NCI-H2029 treated with DMSO at 0.1 percent for 48 hours (cell line): ENCODE measurements at regions not wholly inside any gene's neighbourhood (a gene's known extent, or its start where the extent isn't known, plus 50 kb on each side); places are given as distances from the start of the nearest gene placed in this dataset.
A peak's percentile ranks its signal among the peaks of the same experiment; 100 is the strongest.
"Not testable (repeated sequence)": the region's sequence is repeated elsewhere in the genome, so short reads cannot be mapped to it uniquely, and the experiment has no call there.

Experiments
- DNase-seq: peaks from one replicate; lab custom pipeline; 2025; lab: John Stamatoyannopoulos, UW

DNA sequence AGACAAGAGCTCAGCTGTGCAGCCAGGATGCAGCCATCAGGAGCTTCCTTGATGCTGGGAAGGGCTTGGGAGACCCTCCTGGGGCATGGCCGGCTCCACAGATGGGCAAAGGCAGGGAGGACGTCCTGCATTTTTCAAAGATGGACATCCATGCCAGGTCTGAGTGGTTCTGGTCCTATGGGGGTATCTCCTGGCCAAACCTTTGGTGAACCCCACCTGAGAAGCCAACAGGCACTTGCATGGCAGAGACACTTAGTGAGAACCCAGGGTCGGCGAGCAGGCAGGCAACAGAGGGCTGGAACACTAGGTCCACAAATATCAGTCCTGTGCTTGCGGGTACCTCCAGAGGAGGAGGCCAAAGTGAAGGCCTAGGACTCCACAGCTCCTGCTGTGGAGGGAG is 70.0 kb downstream of the KCTD15 start:
- no peak for DNase-seq

DNA sequence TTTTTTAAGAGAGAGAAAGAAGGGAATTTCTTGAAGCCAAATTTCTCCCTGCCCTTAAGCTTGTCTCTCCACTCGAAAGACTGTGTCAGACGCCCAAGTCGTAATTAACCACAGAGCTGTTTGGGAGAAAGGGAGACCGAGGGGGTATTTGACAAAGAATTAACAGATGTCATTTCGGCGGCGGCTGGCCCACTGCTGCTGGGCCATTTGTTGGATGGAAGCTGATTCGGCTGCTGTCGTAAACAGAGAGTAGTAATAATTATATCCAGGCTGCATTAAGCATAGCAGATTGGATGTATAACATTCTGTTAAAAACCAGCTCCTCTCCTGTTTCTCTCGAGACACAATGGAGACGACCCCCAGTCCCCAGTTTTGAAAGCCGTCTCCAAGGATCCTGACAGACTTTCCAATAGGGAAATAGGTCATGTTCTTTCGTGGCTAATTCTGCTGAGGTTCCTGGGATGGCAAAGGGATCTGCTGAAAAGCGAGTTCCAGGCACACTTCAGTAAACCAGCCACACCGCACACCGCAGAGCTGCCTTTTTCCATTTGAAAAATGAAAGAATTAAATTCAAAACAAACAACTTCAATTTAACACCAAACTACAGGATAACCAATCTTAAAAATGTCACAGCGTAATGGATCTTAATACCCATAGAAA is 71.5 kb downstream of the KCTD15 start:
- DNase-seq: no peak

DNA sequence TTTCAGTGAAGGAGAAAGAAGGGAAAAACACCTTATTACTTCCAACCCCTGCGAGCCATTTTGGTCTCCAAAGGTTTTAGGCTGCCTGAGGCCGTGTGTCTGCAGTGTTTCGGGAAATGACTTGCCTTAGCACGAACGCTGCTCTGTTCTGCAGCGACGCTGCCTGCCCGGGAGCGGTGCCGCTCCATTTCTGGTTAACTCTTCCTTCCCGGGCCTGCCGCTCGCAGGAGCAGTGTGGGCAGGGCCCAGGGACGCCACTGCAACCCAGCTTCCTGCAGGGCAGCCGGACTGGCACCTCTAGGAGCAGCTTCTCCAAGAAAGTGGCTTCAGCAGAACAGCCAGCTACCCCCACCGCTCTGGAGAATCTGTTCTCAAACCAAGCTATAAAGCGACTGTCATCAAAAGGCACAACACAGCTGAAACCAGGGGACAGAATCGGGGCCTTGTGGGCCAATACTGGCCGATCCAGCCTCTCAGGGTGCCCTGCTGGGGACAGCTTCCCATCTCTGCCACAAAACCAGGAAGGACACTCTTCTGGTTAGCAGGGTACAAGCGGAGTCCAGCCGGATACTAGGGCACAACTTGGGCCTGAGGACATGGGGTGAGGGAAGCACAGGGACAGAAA is 72.2 kb downstream of the KCTD15 start:
- DNase-seq: no peak

DNA sequence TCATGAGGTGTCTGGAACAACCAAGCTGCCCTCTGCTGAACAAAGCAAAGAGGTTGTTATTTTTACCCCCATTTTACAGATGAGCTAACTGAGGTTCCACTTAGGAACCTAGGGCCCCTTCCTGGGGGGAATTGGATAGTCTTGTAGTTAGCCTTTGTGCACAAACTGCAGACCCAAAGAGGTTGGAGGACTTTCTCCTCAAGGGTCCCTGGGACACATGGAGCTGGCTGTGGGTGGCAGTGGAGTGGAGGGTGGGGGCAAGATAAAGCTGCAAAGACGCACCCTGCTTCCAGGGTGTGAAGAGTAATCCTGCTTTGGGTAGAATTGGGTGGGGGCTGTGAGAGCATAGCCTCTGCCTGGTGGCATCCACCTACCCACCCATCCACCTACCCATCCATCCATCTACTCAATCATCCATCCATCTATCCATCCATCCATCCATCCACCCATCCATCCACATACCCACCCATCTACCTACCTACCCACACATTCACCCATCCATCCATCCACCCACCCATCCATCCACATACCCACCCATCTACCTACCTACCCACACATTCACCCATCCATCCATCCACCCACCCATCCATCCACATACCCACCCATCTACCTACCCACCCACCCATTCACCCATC is 73.7 kb downstream of the KCTD15 start:
- not testable (repeated sequence) for DNase-seq

DNA sequence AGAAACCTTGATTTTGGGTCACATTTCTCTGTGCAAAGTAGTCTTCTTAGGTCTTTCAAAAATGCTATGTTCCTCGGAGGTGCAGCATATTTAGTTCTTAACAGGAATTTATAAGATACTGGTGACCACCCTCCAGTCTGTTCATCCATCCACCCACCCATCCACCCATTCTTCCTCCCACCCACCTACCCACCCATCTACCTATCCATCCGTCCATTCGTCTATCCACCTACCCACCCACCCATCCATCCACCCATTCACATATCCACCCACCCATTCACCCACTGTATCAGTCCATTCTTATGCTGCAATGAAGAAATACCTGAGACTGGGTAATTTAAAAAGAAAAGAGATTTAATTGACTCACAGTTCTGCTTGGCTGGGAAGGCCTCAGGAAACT is 74.9 kb downstream of the KCTD15 start:
- DNase-seq: no peak

DNA sequence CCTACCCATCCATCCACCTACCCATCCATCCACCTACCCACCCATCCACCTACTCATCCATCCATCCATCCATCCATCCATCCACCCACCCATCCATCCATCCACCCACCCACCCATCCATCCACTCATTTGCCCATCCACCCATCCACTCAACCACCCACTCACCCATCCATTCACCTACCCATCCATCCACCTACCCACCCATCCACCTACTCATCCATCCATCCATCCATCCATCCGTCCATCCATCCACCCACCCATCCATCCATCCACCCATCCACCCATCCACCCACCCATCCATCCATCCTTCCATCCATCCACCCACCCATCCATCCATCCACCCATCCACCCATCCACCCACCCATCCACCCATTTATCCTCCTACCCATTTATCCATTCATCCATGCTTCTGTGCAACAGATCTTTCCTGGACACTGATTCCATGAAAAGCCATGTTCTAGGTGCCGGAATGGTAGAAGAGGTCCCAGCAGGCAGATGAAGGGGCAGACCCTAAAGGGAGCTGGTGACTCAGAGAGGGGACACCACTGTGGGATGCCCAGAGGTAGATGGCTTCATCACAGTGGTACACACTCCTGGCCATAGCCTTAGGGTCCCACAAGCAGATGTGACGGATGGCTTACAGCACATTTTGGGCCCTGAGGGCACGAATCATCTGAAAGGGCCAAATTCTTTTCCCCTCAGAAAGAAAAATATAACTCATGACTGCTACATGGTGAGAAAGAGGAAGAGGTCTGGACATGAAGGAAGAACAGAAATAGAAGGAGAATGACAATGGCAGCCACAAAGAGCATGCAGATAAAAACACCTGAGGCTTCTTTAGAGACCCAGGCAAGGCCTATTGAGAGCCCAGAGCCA is 76.0 kb downstream of the KCTD15 start:
- no peak for DNase-seq

DNA sequence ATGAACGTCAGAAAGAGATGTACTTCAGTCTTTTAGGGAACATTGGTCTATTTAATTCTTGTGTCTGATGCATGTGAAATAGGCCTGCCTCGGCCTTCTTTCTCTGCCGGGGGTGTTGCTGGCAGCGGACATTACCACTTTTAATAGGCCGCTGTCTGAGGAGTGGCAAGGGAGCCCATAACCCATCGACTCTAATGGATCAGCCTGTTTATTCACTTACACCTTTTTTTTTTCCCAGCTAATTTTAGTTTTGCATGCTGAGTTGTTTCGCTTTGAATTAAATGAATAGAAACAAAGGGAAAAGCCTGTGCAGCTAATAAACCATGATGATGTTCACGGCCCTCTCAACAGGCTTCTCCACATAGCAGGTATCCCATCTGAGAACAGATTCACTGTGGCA is 78.4 kb downstream of the KCTD15 start:
- no peak for DNase-seq

DNA sequence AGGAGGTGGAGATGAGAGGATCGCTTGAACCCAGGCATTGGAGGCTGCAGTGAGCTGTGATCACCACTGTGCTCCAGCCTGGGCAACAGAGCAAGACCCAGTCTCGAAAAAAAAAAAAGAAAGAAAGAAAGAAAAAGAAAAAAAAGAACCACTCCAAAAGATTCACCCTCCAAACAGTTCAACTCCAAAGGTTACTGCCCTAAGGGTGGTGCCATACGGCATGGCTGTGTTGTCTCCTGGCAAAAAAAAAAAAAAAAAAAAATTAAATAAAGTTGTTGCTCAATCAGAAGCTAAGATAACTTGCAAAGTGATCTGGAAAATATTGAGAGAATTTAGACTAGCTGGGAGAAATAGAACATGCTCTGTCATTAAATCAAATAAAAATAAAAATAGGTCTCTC is 79.5 kb downstream of the KCTD15 start:
- no peak for DNase-seq

DNA sequence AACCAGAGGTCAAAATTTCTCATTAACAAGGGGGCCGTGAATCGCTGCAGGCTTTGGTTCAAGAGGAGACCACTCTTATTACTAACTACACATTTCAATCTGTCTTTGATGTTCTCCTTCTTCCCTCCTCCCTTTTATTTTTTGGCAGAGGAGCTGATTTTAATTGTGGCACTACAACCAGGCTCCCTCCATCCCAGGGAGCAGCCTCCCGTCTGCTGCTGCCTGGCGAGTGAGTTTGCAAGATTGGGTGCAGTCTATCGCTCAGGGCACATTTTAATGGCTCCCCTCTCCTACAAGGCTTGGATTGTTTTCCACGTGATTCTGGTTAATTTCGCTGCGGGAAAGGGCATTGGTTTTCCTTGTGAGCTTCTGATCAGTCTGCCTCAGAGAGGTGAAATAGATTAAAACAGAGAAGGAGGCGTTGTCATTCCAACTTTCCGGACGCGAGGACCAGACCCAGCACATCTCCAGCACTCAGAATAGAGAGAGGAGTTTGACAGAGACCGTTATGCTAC is 81.4 kb downstream of the KCTD15 start:
- DNase-seq: no peak

DNA sequence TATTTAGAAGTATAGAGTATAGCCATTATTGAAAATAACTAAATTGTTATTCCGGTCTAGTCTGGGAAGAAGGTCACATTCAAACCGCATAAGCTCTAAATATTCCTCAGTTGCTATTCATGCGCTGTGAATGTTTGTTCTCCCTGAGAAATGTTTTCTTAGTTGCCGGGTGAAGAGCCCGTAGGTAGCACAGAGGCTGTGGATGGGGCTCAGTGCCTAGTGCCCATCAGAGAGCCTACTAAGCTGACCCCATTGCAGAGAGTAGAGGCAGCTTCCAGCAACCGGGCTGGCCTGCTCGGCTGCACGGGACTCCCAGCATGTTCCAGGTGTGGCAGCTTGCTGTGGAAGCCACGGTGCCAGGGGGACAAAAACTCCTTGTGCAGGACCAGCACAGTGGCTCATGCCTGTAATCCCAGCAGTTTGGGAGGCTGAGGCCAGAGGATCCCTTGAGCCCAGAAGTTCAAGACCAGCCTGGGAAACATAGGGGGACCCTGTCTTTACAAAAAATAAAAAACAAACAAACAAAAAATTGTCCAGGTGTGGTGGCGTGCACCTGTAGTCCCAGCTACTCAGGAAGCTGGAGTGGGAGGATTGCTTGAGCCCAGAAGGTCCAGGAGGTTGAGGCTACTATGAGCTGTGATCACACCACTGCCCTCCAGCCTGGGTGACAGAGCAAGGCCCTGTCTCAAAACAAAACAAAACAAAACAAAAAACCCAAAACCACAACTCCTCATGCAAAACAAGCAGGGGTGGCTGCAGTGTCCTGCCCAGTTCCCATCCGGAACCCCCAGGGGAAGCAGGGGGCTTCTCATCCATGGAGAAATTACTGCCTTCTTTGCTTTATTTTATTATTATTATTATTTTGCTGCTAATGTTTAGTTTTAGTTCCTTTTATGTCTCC is 82.5 kb downstream of the KCTD15 start:
- DNase-seq: no peak

DNA sequence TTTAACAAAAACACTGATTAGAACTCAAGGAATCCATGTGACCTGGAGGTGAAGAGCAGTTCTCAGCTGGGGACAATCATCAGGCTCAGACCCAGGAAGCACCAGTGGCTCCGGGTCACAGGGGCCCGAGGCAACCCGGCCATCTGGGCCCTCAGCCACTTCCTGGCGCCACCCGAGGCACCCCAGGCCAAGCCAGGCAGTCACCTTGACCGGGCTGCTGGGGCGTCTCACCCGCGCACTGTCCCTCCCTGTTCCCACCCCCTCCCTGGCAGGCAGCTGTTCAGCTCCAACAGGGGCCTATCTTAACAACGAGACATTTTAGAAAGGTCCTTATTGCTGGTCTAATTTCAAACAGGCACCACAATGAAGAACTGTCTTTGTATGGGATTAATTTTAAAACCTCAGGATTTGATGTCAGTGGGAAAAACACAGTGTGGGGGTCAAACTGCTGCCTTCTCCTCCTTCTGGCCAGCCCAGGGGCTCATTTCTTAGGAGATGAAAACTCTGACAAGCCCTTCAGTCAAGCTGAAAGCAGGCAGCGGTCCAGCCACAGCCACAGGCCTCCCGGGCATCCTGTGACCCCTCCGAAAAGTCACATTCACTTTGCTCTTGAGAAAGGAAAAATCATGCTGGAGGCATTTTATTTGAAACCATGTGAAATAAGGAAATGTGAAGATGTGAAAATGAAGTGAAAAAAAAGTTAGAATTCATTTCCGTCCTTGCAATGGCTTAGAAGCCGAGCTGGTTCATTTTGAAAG is 83.3 kb downstream of the KCTD15 start:
- DNase-seq: no peak

DNA sequence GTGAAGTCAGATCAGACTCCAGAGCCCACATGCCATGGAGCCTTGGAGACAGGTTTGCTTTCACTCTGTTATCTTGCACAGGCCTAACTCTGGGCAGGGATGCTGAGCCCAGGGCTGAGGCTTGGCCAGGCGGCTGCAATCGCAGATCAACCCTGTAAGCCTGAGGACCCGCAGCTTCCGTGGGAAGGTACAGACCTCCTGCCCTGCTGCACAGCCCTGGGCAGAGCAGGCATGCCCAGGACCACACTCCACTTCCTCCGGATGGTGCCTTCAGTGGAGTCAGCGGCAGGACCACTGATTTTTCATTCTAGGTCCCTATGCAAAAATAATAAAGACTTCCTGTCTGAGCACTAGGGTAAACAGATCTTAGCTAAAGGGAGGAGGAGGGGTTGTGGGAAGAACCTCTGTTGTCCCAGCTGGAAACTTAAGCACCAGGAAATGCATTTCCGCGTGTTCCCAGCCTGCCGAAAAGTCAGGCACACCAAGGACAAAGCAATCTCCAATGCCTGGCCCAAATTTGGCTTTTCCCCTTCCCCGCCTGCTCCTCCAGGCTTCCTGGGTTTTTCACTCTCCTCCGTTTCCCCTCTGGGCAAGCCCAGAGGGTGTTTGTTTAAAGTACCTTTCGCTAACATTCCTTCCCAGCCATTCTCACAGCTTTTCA is 87.3 kb downstream of the KCTD15 start:
- peak; percentile 0 for DNase-seq

DNA sequence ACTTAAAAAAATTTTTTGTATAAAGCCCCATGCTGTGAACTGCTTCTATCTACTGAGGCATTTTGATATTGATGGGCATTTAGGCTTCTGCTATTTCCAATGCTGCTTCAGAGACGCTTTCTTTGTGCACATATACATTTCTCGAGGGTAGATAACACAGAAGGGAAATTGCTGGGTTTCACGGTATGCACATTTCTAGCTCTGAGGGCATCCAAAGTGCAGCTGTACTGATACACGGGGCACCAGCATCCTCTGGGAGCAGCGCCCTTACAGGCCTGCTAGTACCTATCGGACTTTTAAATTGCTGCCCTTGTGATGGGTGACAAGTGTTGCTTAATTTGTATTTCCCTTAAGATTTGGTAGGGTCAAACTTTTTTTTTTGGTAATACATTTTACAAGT is 88.6 kb downstream of the KCTD15 start:
- DNase-seq: no peak

DNA sequence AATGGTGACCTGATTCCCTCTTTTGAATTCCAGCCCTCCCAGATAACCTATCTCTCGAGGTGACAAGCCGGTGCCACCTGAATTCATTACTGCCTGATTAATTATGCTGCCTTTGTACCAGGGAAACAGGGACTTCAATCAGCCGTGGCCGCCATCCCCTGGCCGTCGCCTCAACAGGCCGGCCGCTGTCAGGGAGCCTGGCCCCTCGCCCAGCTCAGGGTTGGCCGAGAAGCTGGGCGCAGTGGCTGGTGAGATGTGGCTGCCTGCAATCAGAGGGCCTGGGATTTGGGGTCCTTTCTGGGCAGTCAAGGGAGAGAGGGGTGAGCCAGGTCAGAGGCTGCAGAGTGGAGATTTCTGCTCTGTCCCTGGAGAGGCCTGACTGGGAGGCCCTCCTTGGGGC is 91.2 kb downstream of the KCTD15 start:
- DNase-seq: no peak

DNA sequence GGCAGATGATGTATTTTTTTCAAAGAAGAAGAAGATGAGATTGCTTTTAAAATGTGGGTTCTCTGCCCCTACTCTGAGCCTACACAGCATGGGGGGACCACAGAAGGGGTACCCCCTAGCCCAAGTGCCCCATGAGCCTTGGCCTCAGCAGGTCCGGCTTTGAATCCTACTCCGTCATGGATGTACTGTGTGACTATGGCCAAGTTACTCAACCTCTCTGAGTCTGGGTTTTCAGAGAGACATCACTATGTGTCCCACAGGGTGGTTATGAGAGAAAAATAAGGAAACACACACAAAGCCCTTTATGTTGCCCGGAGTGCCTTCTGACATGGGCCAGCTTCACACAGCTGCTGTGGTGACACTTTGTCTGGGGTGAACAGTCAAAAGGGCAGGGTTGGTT is 92.0 kb downstream of the KCTD15 start:
- DNase-seq: no peak

DNA sequence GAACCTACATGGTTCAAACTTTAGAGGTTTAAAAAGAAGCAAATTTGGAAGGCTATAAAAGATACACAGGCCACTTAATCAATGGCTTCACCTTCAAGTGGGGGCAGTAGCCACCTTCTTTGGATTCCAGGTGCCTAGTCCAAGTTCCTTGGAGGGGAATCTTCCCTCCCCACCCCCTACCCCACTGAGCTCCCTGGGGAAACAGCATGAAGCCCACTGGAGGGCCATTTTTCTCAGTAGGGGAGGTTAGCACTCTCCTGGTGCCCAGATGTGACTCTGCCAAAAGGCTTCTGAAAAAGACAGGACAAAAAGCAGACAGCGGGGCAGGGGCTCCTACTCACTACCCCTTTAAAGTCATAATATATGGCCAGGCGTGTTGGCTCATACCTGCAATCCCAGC is 93.9 kb downstream of the KCTD15 start:
- no peak for DNase-seq

DNA sequence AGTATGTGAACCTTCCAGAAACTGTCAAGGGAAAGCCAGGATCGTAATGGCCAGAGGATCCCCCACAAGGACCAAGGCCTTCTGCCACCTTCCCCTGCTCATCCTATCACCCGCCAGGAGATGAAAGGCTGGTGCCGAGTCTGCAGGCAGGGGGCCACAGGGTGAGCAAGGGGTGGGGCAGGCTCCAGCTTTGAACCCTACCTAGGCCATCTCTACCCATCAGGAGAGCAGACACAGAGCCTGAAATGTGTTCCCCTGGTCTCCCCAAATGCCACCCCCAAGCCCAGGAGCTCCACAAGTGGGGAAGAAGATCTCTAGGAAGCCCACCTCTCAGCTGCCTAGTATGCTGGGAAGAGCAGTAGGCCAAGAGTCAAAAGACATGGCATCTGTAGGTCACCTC is 95.1 kb downstream of the KCTD15 start:
- no peak for DNase-seq

DNA sequence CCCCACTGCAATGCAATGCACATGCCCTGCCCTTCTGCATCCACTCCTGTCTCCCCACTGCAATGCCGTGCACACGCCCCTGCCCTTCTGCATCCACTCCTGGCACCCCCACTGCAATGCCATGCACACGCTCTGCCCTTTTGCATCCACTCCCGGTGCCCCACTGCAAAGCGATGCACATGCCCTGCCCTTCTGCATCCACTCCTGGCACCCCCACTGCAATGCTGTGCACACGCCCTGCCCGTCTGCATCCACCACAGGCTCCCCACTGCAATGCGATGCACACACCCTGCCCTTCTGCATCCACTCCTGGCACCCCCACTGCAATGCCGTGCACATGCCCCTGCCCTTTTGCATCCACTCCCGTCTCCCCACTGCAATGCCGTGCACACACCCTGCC is 98.1 kb downstream of the KCTD15 start:
- no peak for DNase-seq

DNA sequence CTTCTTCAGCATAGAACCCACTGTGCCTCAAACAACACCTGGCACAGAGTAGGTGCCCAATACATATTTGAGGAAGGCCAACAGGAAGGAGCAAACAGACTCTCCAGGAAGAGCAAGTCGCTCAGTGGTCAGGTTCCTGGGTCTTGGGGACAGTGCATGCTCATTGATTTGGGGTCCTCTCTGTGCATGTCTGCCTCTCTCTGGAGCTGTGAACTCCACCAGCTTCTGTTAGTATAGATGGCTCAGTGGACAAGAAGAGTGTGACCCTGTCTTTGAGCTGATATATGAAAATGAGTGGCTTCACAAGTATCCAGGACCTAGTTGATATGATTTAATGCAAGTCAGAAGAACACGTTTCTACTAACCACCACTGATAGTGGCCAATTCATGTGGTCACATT is 98.7 kb downstream of the KCTD15 start:
- DNase-seq: no peak

DNA sequence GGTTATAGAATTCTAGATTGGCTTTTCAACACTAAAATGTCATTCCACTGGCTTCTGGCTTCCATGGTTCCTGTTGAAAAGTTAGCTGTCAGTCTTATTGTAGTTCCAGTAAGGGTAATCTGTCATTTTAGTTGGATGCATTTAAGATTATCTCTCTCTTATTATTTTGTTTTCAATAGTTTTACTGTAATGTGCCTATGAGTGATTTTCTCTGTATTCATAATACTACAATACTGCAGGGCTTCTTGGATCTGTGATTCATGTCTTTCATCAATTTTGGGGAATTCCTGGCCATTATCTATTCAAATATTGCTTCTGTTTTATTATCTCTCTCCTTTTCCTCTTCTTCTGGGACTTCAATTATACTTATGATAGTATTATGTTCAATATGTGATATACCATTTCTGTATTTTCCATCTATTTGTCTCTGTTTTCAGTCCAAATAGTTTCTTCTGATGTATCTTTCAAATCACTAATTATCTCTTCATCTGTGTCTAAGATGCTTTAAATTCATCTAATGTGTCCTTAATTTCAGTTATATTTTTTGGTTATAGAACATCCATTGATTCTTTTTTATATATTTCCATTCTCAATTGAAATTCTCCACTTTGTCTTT is 101.5 kb downstream of the KCTD15 start:
- DNase-seq: no peak
